ENCODE measurements at regions not wholly inside any gene's neighbourhood (a gene's known extent, or its start where the extent isn't known, plus 50 kb on each side); places are given as distances from the start of the nearest gene placed in this dataset.

DNA sequence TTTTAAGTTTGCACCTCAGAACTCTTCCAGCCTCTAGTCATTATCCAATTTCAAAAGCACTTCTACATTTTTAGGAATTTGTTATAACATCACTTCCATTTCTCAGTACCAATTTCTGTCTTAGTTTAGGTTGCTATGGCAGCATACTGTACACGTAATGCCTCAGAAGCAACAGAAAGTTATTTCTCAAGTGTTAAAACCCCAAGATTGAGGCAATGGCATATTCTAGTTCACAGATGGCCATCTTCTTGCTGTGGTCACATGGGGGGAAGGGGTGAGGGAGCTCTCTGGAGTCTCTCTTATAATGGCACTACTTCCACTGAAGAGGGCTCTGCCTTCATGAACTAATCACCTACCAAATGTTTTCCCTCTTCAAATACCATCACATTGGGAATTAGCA, 220.3 kb upstream of the CTSO start:
- TF ChIP-seq, protein P1, sequence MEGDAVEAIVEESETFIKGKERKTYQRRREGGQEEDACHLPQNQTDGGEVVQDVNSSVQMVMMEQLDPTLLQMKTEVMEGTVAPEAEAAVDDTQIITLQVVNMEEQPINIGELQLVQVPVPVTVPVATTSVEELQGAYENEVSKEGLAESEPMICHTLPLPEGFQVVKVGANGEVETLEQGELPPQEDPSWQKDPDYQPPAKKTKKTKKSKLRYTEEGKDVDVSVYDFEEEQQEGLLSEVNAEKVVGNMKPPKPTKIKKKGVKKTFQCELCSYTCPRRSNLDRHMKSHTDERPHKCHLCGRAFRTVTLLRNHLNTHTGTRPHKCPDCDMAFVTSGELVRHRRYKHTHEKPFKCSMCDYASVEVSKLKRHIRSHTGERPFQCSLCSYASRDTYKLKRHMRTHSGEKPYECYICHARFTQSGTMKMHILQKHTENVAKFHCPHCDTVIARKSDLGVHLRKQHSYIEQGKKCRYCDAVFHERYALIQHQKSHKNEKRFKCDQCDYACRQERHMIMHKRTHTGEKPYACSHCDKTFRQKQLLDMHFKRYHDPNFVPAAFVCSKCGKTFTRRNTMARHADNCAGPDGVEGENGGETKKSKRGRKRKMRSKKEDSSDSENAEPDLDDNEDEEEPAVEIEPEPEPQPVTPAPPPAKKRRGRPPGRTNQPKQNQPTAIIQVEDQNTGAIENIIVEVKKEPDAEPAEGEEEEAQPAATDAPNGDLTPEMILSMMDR (IDR thresholded peaks at IDR 0.05; ENCODE audit: insufficient read depth, low read length, poor library complexity, severe bottlenecking): no peak
- no peak for TF ChIP-seq EZH2phosphoT487 (conservative IDR thresholded peaks at IDR 0.05; ENCODE audit: low read length)
